ENCODE measurements at regions not wholly inside any gene's neighbourhood (a gene's known extent, or its start where the extent isn't known, plus 50 kb on each side); places are given as distances from the start of the nearest gene placed in this dataset.

DNA sequence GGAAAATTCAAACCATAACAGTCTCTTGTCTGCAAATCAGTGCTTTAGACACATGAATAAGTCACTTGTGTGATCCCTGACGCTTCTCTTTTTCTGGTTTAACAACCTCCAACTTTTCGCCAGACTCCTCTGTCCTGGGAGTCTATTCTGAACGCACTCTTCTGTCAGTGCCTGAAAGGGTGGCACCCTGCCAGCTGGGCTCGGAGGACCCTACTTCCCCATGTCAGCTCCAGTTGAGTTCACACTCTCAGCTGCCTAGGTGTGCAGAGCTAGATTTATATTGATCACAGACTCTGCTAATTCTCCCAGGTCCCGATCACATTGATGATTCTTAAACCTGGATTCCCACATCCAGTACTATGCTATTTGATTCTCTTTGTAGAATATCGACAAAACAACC is 649.1 kb downstream of the BNC2 start:
- TF ChIP-seq, protein P1, sequence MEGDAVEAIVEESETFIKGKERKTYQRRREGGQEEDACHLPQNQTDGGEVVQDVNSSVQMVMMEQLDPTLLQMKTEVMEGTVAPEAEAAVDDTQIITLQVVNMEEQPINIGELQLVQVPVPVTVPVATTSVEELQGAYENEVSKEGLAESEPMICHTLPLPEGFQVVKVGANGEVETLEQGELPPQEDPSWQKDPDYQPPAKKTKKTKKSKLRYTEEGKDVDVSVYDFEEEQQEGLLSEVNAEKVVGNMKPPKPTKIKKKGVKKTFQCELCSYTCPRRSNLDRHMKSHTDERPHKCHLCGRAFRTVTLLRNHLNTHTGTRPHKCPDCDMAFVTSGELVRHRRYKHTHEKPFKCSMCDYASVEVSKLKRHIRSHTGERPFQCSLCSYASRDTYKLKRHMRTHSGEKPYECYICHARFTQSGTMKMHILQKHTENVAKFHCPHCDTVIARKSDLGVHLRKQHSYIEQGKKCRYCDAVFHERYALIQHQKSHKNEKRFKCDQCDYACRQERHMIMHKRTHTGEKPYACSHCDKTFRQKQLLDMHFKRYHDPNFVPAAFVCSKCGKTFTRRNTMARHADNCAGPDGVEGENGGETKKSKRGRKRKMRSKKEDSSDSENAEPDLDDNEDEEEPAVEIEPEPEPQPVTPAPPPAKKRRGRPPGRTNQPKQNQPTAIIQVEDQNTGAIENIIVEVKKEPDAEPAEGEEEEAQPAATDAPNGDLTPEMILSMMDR (IDR thresholded peaks at IDR 0.05): no peak
- TF ChIP-seq POLR2A (IDR thresholded peaks at IDR 0.05): no peak
